ENCODE measurements at regions not wholly inside any gene's neighbourhood (a gene's known extent, or its start where the extent isn't known, plus 50 kb on each side); places are given as distances from the start of the nearest gene placed in this dataset.

GRCh38 chr4:36852856-36853255 lies 391.7 kb upstream of the NWD2 start:
- TF ChIP-seq, protein P1, sequence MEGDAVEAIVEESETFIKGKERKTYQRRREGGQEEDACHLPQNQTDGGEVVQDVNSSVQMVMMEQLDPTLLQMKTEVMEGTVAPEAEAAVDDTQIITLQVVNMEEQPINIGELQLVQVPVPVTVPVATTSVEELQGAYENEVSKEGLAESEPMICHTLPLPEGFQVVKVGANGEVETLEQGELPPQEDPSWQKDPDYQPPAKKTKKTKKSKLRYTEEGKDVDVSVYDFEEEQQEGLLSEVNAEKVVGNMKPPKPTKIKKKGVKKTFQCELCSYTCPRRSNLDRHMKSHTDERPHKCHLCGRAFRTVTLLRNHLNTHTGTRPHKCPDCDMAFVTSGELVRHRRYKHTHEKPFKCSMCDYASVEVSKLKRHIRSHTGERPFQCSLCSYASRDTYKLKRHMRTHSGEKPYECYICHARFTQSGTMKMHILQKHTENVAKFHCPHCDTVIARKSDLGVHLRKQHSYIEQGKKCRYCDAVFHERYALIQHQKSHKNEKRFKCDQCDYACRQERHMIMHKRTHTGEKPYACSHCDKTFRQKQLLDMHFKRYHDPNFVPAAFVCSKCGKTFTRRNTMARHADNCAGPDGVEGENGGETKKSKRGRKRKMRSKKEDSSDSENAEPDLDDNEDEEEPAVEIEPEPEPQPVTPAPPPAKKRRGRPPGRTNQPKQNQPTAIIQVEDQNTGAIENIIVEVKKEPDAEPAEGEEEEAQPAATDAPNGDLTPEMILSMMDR (IDR thresholded peaks at IDR 0.05; ENCODE audit: extremely low read depth in 1 of 2, insufficient read depth in 1 of 2, low read depth in 1 of 2, low read length in 2 of 2): no peak
- TF ChIP-seq POLR2A (IDR thresholded peaks at IDR 0.05; ENCODE audit: low read depth, low read length) (no peak), EZH2 (IDR thresholded peaks at IDR 0.05; ENCODE audit: borderline replicate concordance, low read depth, low read length, severe bottlenecking) (no peak), POLR2AphosphoS5 (IDR thresholded peaks at IDR 0.05; ENCODE audit: insufficient read depth, low read depth, low read length) (no peak), FOS (IDR thresholded peaks at IDR 0.05; ENCODE audit: borderline replicate concordance, insufficient read depth, low read length) (no peak), GATA2 (IDR thresholded peaks at IDR 0.05; ENCODE audit: insufficient read depth, insufficient read length, low read depth, low read length) (no peak)
- TF ChIP-seq, protein P2, sequence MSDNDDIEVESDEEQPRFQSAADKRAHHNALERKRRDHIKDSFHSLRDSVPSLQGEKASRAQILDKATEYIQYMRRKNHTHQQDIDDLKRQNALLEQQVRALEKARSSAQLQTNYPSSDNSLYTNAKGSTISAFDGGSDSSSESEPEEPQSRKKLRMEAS (IDR thresholded peaks at IDR 0.05; ENCODE audit: insufficient read depth, insufficient read length): no peak
